OCI-LY3 (cell line): ENCODE measurements at regions not wholly inside any gene's neighbourhood (a gene's known extent, or its start where the extent isn't known, plus 50 kb on each side); places are given as distances from the start of the nearest gene placed in this dataset.

Source experiments
- H2AFZ ChIP-seq: fragments of 200-600, 300-600 bp; shearing (Covaris generic); 2 replicates; pipeline ENCODE4 v1.6.0; 2014; ENCODE audit warnings: antibody characterized with exemption, low read depth, low read length
- H3K27ac ChIP-seq: fragments of 200-600, 300-600 bp; sonication (generic); 2 replicates; pipeline ENCODE4 v1.5.1; 2014; ENCODE audit warnings: mild to moderate bottlenecking, low read length, moderate library complexity, mixed read lengths
- H3K27me3 ChIP-seq: fragments of 200-600, 300-600 bp; sonication (generic); 2 replicates; pipeline ENCODE4 v1.6.1; 2014; ENCODE audit warnings: low read depth, low read length, mixed read lengths
- H3K36me3 ChIP-seq: fragments of 200-600, 300-600 bp; sonication (generic); replicated peaks from 2 replicates; pipeline ENCODE3; 2014; ENCODE audit warnings: low read depth, low read length, mixed read lengths
- H3K4me1 ChIP-seq: fragments of 300-600, 200-600 bp; sonication (generic); 2 replicates; pipeline ENCODE4 v1.6.1; 2014; ENCODE audit warnings: low read length, mixed read lengths
- H3K4me2 ChIP-seq: fragments of 200-600, 300-600 bp; sonication (generic); 2 replicates; pipeline ENCODE4 v1.6.1; 2014; ENCODE audit warnings: low read length, mixed read lengths
- H3K4me3 ChIP-seq: fragments of 300-600, 200-600 bp; sonication (generic); 2 replicates; pipeline ENCODE4 v1.5.1; 2014; ENCODE audit warnings: antibody characterized with exemption, mild to moderate bottlenecking, low read length, moderate library complexity
- H3K79me2 ChIP-seq: fragments of 300-600, 200-600 bp; shearing (Covaris generic); 2 replicates; pipeline ENCODE4 v1.6.1; 2014; ENCODE audit warnings: mild to moderate bottlenecking, low read length, mixed read lengths
- H3K9ac ChIP-seq: fragments of 300-600, 200-600 bp; shearing (Covaris generic); 2 replicates; pipeline ENCODE4 v1.6.0; 2014; ENCODE audit warnings: mild to moderate bottlenecking, low read length, moderate library complexity
- H3K9me3 ChIP-seq: fragments of 200-600, 300-600 bp; shearing (Covaris generic); 2 replicates; pipeline ENCODE4 v1.6.1; 2014; ENCODE audit warnings: low read length, mixed read lengths; ENCODE audit not compliant: insufficient read depth
- H4K20me1 ChIP-seq: fragments of 200-600, 300-600 bp; sonication (generic); 2 replicates; pipeline ENCODE4 v1.6.1; 2016; ENCODE audit warnings: low read length, mixed read lengths; ENCODE audit not compliant: insufficient read depth
- CTCF ChIP-seq: fragments of 200-600, 300-600 bp; sonication (generic); IDR thresholded peaks from 2 replicates; pipeline ENCODE4 v1.5.1; 2014; ENCODE audit warnings: antibody characterized with exemption, low read length, low read depth
- EZH2phosphoT487 ChIP-seq: fragments of 200-600 bp; shearing (Covaris generic); IDR thresholded peaks from 2 replicates; pipeline ENCODE4 v1.6.1; 2018; ENCODE audit warnings: antibody characterized with exemption, mixed run types, low read depth

- Histone ChIP-seq H3K27ac (no peak overlapping the region), H3K9ac (no peak overlapping the region), H3K36me3 (no peaks in the 10 kb centered on the region), H3K4me1 (no peaks in the 10 kb centered on the region), H2AFZ (no peak overlapping the region), H3K79me2 (no peaks in the 10 kb centered on the region), H3K9me3 (no peaks in the 10 kb centered on the region), H4K20me1 (no peaks in the 10 kb centered on the region), H3K27me3 (no peaks in the 10 kb centered on the region), H3K4me2 (no peak overlapping the region), H3K4me3 (no peak overlapping the region)
- TF ChIP-seq CTCF: no peak
- TF ChIP-seq EZH2phosphoT487: no peak
Observed at GRCh38 chrX:107556967-107557366, 71.3 kb upstream of the PRPS1 start.

DNA sequence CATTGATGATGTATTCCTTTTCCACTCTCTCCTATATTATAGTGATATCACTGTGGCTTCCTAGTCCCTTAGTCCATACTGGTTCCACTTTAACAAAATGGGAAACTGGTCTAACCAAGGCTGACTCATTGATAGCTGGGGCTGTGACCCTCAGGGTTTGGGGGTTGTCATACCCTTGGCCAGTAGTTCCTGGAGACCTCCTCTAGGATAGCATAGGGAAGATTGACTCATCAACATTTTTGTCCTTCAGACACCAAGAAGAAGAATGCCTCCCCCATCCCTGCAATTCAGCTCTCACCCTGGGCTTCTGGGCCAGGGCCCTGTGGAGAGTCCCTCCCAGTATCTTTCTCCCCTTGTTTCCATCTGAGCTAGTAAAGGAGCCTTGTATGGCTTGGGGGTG lies 68.8 kb upstream of the PRPS1 start:
- no peak overlapping the region for H2AFZ ChIP-seq
- H3K79me2 ChIP-seq: no peaks in the 10 kb centered on the region
- no peaks in the 10 kb centered on the region for H3K36me3 ChIP-seq
- H3K4me2 ChIP-seq: no peak overlapping the region
- no peaks in the 10 kb centered on the region for H4K20me1 ChIP-seq
- no peaks in the 10 kb centered on the region for H3K4me1 ChIP-seq
- H3K4me3 ChIP-seq: no peak overlapping the region
- H3K9me3 ChIP-seq: no peaks in the 10 kb centered on the region
- H3K9ac ChIP-seq: no peak overlapping the region
- no peak overlapping the region for H3K27ac ChIP-seq
- TF ChIP-seq CTCF (no peak), EZH2phosphoT487 (no peak)
- H3K27me3 ChIP-seq: no peaks in the 10 kb centered on the region

GRCh38 chrX:107560041-107560440 lies 68.3 kb upstream of the PRPS1 start:
- no peaks in the 10 kb centered on the region for H3K36me3 ChIP-seq
- H3K9ac ChIP-seq: no peak overlapping the region
- H4K20me1 ChIP-seq: no peaks in the 10 kb centered on the region
- no peak overlapping the region for H3K27ac ChIP-seq
- no peak overlapping the region for H2AFZ ChIP-seq
- TF ChIP-seq EZH2phosphoT487 (no peak), CTCF (no peak)
- H3K27me3 ChIP-seq: no peaks in the 10 kb centered on the region
- H3K4me1 ChIP-seq: no peaks in the 10 kb centered on the region
- H3K4me2 ChIP-seq: no peak overlapping the region
- H3K79me2 ChIP-seq: no peaks in the 10 kb centered on the region
- H3K4me3 ChIP-seq: no peak overlapping the region
- no peaks in the 10 kb centered on the region for H3K9me3 ChIP-seq

DNA sequence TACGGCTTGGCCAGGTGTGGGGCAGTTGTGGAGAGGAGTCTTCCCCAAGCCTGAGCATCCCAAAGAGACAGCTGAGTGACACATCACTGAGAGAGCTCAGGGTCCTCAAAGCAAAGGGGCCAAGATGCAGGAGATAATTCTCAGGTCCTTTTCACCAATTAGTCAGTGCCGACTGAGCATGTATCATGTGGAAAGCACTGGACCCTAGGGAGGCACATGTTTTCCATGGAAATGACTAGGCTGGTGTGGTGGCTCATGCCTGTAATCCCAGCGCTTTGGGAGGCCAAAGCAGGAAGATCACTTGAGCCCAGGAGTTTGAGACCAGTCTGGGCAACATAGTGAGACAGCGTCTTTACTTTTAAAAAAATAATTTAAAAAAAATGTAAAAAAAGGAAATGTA lies 67.3 kb upstream of the PRPS1 start:
- Histone ChIP-seq H3K79me2 (no peaks in the 10 kb centered on the region), H4K20me1 (no peaks in the 10 kb centered on the region), H3K4me3 (no peak overlapping the region), H3K27me3 (no peaks in the 10 kb centered on the region), H3K36me3 (no peaks in the 10 kb centered on the region), H3K4me1 (no peaks in the 10 kb centered on the region), H3K9ac (no peak overlapping the region), H2AFZ (no peak overlapping the region), H3K9me3 (no peaks in the 10 kb centered on the region), H3K4me2 (no peak overlapping the region), H3K27ac (no peak overlapping the region)
- TF ChIP-seq CTCF (no peak), EZH2phosphoT487 (no peak)
